ENCODE measurements at regions not wholly inside any gene's neighbourhood (a gene's known extent, or its start where the extent isn't known, plus 50 kb on each side); places are given as distances from the start of the nearest gene placed in this dataset.

GRCh38 chr2:12941203-12941602, 224.5 kb downstream of the TRIB2 start:
- H3K9ac ChIP-seq (ENCODE audit: control insufficient read depth, insufficient read depth, low read length), result no peak overlapping the region
- intact Hi-C loops (cut with micrococcal nuclease; ENCODE audit: unreplicated experiment) (no loop called here), in situ Hi-C loops (cut with MboI) (no loop called here)
- H3K79me2 ChIP-seq (ENCODE audit: control insufficient read depth, insufficient read depth, low read length), result no peaks in the 10 kb centered on the region
- H3K4me1 ChIP-seq (ENCODE audit: control insufficient read depth, insufficient read depth, low read length), result no peaks in the 10 kb centered on the region
- ChIA-PET SMC1A (ENCODE audit: uncharacterized antibody, unreplicated experiment) (no interaction called here), RAD21 (ENCODE audit: unreplicated experiment) (no interaction called here), POLR2A (no interaction called here), CTCF (no interaction called here)
- no peak overlapping the region for H3K4me3 ChIP-seq
- no peak overlapping the region for H2AFZ ChIP-seq (ENCODE audit: control insufficient read depth, low read depth, low read length)
- H3K9me3 ChIP-seq (replicated peaks; ENCODE audit: control insufficient read depth, insufficient read depth, low read length), result no peaks in the 10 kb centered on the region; the same call in 2 of the 3 replicates
- H3K27me3 ChIP-seq (replicated peaks in 1 of 2; ENCODE audit: control insufficient read depth in 2 of 2, insufficient read depth in 2 of 2, low read length in 1 of 2), result no peaks in the 10 kb centered on the region
- H3K27ac ChIP-seq (ENCODE audit: control insufficient read depth, insufficient read depth), result no peak overlapping the region
- H3K4me2 ChIP-seq (ENCODE audit: control insufficient read depth, insufficient read depth), result no peak overlapping the region
- FAIRE-seq, result no peak
- no peaks in the 10 kb centered on the region for H3K36me3 ChIP-seq (ENCODE audit: control insufficient read depth in 2 of 2, insufficient read depth in 2 of 2, low read length in 1 of 2)
- DNase-seq (ENCODE audit: low read depth, low spot score), result no peak
- H4K20me1 ChIP-seq (ENCODE audit: control insufficient read depth, insufficient read depth), result no peaks in the 10 kb centered on the region
- no TSS peak for BruUV-seq (replicated peaks)
- no peak for TF ChIP-seq EP300 (IDR thresholded peaks at IDR 0.05; ENCODE audit: borderline replicate concordance in 1 of 2, control insufficient read depth in 1 of 2, low read depth in 2 of 2, low read length in 2 of 2)
- TF ChIP-seq MYC (IDR thresholded peaks at IDR 0.05; ENCODE audit: insufficient read depth, insufficient read length, insufficient replicate concordance, low read length, severe bottlenecking), result no peak
- TF ChIP-seq HDGF (IDR thresholded peaks at IDR 0.05), result no peak
- no peak for TF ChIP-seq MEF2B (IDR thresholded peaks at IDR 0.05; ENCODE audit: partially characterized antibody, poor library complexity, severe bottlenecking)
- TF ChIP-seq ZBTB33 (IDR thresholded peaks at IDR 0.05), result no peak
- TF ChIP-seq ZNF384 (IDR thresholded peaks at IDR 0.05; ENCODE audit: borderline replicate concordance, low read depth, low read length), result no peak
- TF ChIP-seq FOS (IDR thresholded peaks at IDR 0.05; ENCODE audit: borderline replicate concordance, extremely low read depth, insufficient read length), result no peak
- TF ChIP-seq ZSCAN29 (IDR thresholded peaks at IDR 0.05), result no peak
- no peak for TF ChIP-seq TAF1 (IDR thresholded peaks at IDR 0.05; ENCODE audit: borderline replicate concordance, low read depth, low read length)
- no peak for TF ChIP-seq WRNIP1 (IDR thresholded peaks at IDR 0.05; ENCODE audit: borderline replicate concordance, low read depth, low read length)
- TF ChIP-seq, protein P1, sequence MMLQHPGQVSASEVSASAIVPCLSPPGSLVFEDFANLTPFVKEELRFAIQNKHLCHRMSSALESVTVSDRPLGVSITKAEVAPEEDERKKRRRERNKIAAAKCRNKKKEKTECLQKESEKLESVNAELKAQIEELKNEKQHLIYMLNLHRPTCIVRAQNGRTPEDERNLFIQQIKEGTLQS (IDR thresholded peaks at IDR 0.05; ENCODE audit: borderline replicate concordance, extremely low read depth, low read depth, low read length), result no peak
- TF ChIP-seq, protein P2, sequence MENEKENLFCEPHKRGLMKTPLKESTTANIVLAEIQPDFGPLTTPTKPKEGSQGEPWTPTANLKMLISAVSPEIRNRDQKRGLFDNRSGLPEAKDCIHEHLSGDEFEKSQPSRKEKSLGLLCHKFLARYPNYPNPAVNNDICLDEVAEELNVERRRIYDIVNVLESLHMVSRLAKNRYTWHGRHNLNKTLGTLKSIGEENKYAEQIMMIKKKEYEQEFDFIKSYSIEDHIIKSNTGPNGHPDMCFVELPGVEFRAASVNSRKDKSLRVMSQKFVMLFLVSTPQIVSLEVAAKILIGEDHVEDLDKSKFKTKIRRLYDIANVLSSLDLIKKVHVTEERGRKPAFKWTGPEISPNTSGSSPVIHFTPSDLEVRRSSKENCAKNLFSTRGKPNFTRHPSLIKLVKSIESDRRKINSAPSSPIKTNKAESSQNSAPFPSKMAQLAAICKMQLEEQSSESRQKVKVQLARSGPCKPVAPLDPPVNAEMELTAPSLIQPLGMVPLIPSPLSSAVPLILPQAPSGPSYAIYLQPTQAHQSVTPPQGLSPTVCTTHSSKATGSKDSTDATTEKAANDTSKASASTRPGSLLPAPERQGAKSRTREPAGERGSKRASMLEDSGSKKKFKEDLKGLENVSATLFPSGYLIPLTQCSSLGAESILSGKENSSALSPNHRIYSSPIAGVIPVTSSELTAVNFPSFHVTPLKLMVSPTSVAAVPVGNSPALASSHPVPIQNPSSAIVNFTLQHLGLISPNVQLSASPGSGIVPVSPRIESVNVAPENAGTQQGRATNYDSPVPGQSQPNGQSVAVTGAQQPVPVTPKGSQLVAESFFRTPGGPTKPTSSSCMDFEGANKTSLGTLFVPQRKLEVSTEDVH (IDR thresholded peaks at IDR 0.05; ENCODE audit: low read depth, partially characterized antibody), result no peak
- no peak for TF ChIP-seq NR2C1 (IDR thresholded peaks at IDR 0.05)
- TF ChIP-seq NFYA (IDR thresholded peaks at IDR 0.05; ENCODE audit: borderline replicate concordance, low read depth, low read length), result no peak
- no peak for TF ChIP-seq CBFB (IDR thresholded peaks at IDR 0.05; ENCODE audit: low read depth)
- no peak for TF ChIP-seq ZBED1 (IDR thresholded peaks at IDR 0.05; ENCODE audit: borderline replicate concordance)
- ATAC-seq, result no peak
